H1 (cell line): ENCODE measurements at regions not wholly inside any gene's neighbourhood (a gene's known extent, or its start where the extent isn't known, plus 50 kb on each side); places are given as distances from the start of the nearest gene placed in this dataset.

ENCODE experiments used
- EP300 ChIP-seq, 2 experiments: IDR thresholded peaks; 1 replicate in 1 of 2; 2 replicates in 1 of 2; pipeline ENCODE4 v1.6.1; 2011 to 2012; ENCODE audit warnings: low read depth in 2 of 2, low read length in 2 of 2, mild to moderate bottlenecking in 2 of 2, borderline replicate concordance in 1 of 2, inconsistent platforms in 1 of 2, moderate library complexity in 1 of 2
- SP1 ChIP-seq: IDR thresholded peaks from 2 replicates; pipeline ENCODE4 v1.6.1; 2011; ENCODE audit warnings: low read depth, low read length
- TCF12 ChIP-seq: IDR thresholded peaks from 2 replicates; pipeline ENCODE4 v1.6.1; 2011; ENCODE audit warnings: low read depth, mild to moderate bottlenecking, low read length

- TF ChIP-seq EP300 (IDR thresholded peaks at IDR 0.05; ENCODE audit: borderline replicate concordance in 1 of 2, low read depth in 2 of 2, low read length in 2 of 2) (no peak), TCF12 (no peak), SP1 (no peak)
These were observed 527.5 kb upstream of the NBEA start (continued) for GRCh38 chr13:34414616-34415015.
